ENCODE measurements at regions not wholly inside any gene's neighbourhood (a gene's known extent, or its start where the extent isn't known, plus 50 kb on each side); places are given as distances from the start of the nearest gene placed in this dataset.

DNA sequence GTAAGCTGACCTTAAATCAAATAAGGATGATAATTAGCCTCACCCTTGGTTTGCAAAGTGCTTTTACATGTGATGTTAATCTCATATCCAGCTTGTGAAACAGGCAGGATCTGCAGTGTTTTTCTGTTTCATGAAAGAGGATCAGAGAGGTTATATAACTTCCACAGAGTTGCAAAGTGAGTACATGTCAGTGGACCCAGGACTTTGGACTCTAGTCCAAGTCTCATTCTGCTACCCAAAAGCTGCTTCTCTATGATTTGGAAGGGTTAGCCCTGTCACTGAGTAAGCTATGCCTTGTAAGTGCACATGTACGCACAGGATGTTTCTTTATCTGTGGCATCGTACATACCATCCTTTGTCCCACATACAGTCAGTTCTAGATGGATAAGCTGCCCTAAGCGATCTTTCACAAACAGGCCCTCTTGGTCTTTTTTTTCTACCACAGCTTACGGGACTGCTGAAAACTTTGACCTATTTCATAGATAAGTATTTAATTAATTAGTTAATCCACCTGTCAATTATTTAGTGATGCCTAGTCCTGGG, 322.9 kb downstream of the TMEM38B start:
- no peak for ATAC-seq
- TF ChIP-seq, protein P1, sequence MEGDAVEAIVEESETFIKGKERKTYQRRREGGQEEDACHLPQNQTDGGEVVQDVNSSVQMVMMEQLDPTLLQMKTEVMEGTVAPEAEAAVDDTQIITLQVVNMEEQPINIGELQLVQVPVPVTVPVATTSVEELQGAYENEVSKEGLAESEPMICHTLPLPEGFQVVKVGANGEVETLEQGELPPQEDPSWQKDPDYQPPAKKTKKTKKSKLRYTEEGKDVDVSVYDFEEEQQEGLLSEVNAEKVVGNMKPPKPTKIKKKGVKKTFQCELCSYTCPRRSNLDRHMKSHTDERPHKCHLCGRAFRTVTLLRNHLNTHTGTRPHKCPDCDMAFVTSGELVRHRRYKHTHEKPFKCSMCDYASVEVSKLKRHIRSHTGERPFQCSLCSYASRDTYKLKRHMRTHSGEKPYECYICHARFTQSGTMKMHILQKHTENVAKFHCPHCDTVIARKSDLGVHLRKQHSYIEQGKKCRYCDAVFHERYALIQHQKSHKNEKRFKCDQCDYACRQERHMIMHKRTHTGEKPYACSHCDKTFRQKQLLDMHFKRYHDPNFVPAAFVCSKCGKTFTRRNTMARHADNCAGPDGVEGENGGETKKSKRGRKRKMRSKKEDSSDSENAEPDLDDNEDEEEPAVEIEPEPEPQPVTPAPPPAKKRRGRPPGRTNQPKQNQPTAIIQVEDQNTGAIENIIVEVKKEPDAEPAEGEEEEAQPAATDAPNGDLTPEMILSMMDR (IDR thresholded peaks at IDR 0.05) = no peak

DNA sequence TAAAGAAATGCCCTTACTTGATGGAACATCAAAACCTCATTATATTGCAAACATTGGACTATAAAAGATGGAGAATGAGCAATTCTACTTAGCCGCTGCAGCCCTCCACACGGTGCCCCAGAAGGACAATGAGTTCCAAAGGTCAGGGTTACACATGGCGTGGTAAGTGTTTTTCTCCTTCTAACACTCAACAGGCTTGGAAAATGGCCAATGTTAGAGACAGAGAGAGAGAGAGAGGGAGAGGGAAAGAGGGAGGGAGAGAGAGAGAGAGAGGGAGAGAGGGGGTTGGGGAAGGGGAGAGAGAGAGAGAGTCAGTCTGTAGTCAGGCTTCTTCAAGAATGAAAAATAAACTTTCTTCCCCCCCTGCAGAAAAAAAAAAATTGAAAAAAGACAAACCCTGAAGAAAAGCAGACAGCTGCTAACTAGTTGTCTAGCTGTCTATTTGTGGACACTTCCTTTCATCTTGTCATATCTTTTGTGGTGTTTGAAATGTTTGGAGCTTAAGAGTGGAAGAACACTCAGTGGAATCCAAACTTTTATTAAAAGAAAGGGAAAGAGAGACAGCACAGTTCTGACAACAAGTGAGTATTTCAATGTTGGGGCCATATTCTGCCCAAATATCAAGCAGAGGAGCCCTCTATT, 324.8 kb downstream of the TMEM38B start:
- ATAC-seq = no peak

More for the DNA sequence above, 322.9 kb downstream of the TMEM38B start:
- Histone ChIP-seq H3K4me3 (no peak overlapping the region), H3K4me1 (ENCODE audit: low read depth) (no peaks in the 10 kb centered on the region), H3K9me3 (no peaks in the 10 kb centered on the region), H3K36me3 (ENCODE audit: low read depth) (no peaks in the 10 kb centered on the region)
- no peak for DNase-seq
- intact Hi-C loops (cut with DNase I, micrococcal nuclease) = no loop called here

DNA sequence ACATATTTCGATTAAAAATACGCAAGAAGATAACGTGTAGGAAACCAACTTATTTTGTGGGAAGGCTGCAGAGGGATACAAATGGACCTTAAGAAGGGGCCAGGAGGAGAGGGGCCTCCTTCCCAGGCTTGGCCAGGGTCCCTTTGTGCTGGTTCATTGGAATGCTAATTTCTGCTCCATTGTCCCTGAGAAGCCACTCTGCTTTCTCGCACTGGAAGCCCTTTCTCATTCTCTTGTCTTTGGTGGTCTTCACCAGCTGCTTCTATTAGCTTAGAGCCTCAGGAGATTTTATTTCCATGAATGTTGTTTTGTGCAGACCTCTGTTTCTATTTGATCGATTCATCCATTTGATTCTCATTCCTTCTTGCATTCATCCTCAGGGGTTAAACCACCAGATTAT, 325.4 kb downstream of the TMEM38B start:
- DNase-seq (no peak), ATAC-seq (no peak)
- intact Hi-C loops (cut with DNase I, micrococcal nuclease) = no loop called here
- Histone ChIP-seq H3K36me3 (ENCODE audit: low read depth) (no peaks in the 10 kb centered on the region), H3K4me3 (no peak overlapping the region), H3K4me1 (ENCODE audit: low read depth) (no peaks in the 10 kb centered on the region), H3K9me3 (no peaks in the 10 kb centered on the region)
- TF ChIP-seq, protein P1 (IDR thresholded peaks at IDR 0.05) = no peak

More for the DNA sequence above, 324.8 kb downstream of the TMEM38B start:
- intact Hi-C loops (cut with DNase I, micrococcal nuclease) = no loop called here
- Histone ChIP-seq H3K9me3 (no peaks in the 10 kb centered on the region), H3K4me3 (no peak overlapping the region), H3K36me3 (ENCODE audit: low read depth) (no peaks in the 10 kb centered on the region), H3K4me1 (ENCODE audit: low read depth) (no peaks in the 10 kb centered on the region)
- TF ChIP-seq, protein P1 (IDR thresholded peaks at IDR 0.05) = no peak
- DNase-seq = no peak

DNA sequence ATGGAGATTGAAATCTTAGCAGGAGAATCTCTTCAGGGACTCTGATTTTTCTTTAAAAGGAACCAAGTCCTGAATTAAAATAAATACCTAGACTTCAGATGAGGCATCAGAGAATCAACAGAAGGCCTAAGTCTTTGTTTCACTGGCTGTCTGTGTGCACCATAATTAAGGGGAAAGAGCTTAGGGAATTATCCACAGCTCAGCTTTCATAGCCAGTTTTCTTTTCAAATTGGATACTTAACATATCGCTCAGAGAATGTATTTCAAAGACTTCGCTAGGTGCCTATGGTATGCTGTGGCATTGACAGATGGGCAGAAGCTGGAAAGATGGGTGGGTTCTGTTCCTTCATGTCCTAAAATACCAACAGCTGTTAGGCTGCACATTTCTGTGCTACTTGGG, 325.8 kb downstream of the TMEM38B start:
- Histone ChIP-seq H3K36me3 (ENCODE audit: low read depth) (no peaks in the 10 kb centered on the region), H3K4me1 (ENCODE audit: low read depth) (no peaks in the 10 kb centered on the region), H3K4me3 (no peak overlapping the region), H3K9me3 (no peaks in the 10 kb centered on the region)
- intact Hi-C loops (cut with DNase I, micrococcal nuclease) = no loop called here
- no peak for DNase-seq
- TF ChIP-seq, protein P1 (IDR thresholded peaks at IDR 0.05) = no peak
- ATAC-seq = no peak

DNA sequence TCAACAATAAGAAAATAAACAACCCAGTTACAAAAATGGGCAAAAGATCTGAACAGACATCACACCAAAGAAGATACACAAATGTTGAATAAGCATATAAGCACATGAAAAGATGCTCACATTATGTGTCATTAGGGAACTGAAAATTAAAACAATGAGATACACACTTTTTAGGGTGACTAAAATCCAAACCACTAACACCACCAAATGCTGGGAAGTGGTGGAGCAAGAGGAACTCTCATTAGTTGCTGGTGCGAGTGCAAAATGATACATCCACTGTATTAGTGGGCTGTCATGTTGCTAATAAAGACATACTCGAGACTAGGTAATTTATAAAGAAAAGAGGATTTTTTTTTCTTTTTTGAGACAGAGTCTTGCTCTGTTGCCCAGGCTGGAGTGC, 329.1 kb downstream of the TMEM38B start:
- DNase-seq = no peak
- Histone ChIP-seq H3K9me3 (no peaks in the 10 kb centered on the region), H3K4me3 (no peak overlapping the region), H3K36me3 (ENCODE audit: low read depth) (no peaks in the 10 kb centered on the region), H3K4me1 (ENCODE audit: low read depth) (no peaks in the 10 kb centered on the region)
- TF ChIP-seq, protein P1 (IDR thresholded peaks at IDR 0.05) = no peak
- ATAC-seq = no peak
- intact Hi-C loops (cut with DNase I, micrococcal nuclease) = no loop called here
